Thyroid gland (tissue), 4 donors: ENCODE measurements at regions not wholly inside any gene's neighbourhood (a gene's known extent, or its start where the extent isn't known, plus 50 kb on each side); places are given as distances from the start of the nearest gene placed in this dataset.

ENCODE experiments used
- CTCF ChIP-seq, 6 experiments: fragments of 200-600 bp in 3 of 6; fragments of 450-650 bp in 3 of 6; sonication (generic) in 3 of 6; IDR thresholded peaks; one replicate each; pipeline ENCODE4 v1.5.1; 2016 to 2019; ENCODE audit warnings: antibody characterized with exemption in 6 of 6, mild to moderate bottlenecking in 2 of 6, inconsistent platforms in 1 of 6, moderate library complexity in 1 of 6
- POLR2A ChIP-seq, 2 donors: fragments of 450-650 bp; IDR thresholded peaks; one replicate each; pipeline ENCODE4 v1.6.1; 2017; ENCODE audit warnings: antibody characterized with exemption in 2 of 2, mild to moderate bottlenecking in 2 of 2, moderate library complexity in 1 of 2

- TF ChIP-seq CTCF (IDR thresholded peaks at IDR 0.05) (no peak), POLR2A (IDR thresholded peaks at IDR 0.05) (no peak)
These were observed 251.8 kb downstream of the ADGRL2 start for GRCh38 chr1:82052563-82052962.
